NT2/D1 (cell line): ENCODE measurements at regions not wholly inside any gene's neighbourhood (a gene's known extent, or its start where the extent isn't known, plus 50 kb on each side); places are given as distances from the start of the nearest gene placed in this dataset.

ENCODE experiments used
- DNase-seq: peaks from one replicate; pipeline ENCODE4 v3.0.0-alpha.2; 2011; ENCODE audit warnings: low read depth, low spot score
- H3K27me3 ChIP-seq: 2 replicates; pipeline ENCODE4 v1.6.0; 2011; ENCODE audit warnings: mild to moderate bottlenecking; ENCODE audit not compliant: insufficient read length, insufficient read depth
- H3K36me3 ChIP-seq: 2 replicates; pipeline ENCODE4 v1.6.1; 2011; ENCODE audit warnings: mild to moderate bottlenecking, low read length, mixed read lengths; ENCODE audit not compliant: insufficient read depth, insufficient read length
- H3K4me1 ChIP-seq: 2 replicates; pipeline ENCODE4 v1.5.1; 2011; ENCODE audit not compliant: insufficient read depth, insufficient read length
- H3K4me3 ChIP-seq: 2 replicates; pipeline ENCODE4 v1.5.1; 2011; ENCODE audit warnings: low read depth; ENCODE audit not compliant: insufficient read length
- H3K9ac ChIP-seq: 2 replicates; pipeline ENCODE4 v1.6.0; 2011; ENCODE audit warnings: low read depth; ENCODE audit not compliant: insufficient read length
- H3K9me3 ChIP-seq: 2 replicates; pipeline ENCODE4 v1.5.1; 2011; ENCODE audit warnings: mild to moderate bottlenecking, low read length; ENCODE audit not compliant: insufficient read depth
- SUZ12 ChIP-seq: IDR thresholded peaks from 2 replicates; pipeline ENCODE4 v1.6.1; 2011; ENCODE audit not compliant: insufficient read length, insufficient read depth; ENCODE audit errors: extremely low read depth
- YY1 ChIP-seq: IDR thresholded peaks from 2 replicates; pipeline ENCODE4 v1.6.1; 2011; ENCODE audit not compliant: insufficient read length, insufficient read depth
- ZNF274 ChIP-seq: IDR thresholded peaks from 2 replicates; pipeline ENCODE4 v1.6.1; 2011; ENCODE audit warnings: mild to moderate bottlenecking, low read depth, low read length

GRCh38 chr4:119795986-119796578 lies 167.5 kb upstream of the PDE5A start:
- TF ChIP-seq YY1 = no peak
- TF ChIP-seq SUZ12 = no peak
- TF ChIP-seq ZNF274 = no peak
- no peak overlapping the region for H3K9ac ChIP-seq
- H3K36me3 ChIP-seq = no peaks in the 10 kb centered on the region
- no peak overlapping the region for H3K4me3 ChIP-seq
- H3K9me3 ChIP-seq = no peaks in the 10 kb centered on the region
- no peaks in the 10 kb centered on the region for H3K27me3 ChIP-seq
- DNase-seq = no peak
- H3K4me1 ChIP-seq = no peaks in the 10 kb centered on the region

- H3K36me3 ChIP-seq = no peaks in the 10 kb centered on the region
- no peak for DNase-seq
Observed at GRCh38 chr4:119794681-119795080, 166.1 kb upstream of the PDE5A start.

GRCh38 chr4:119794113-119794512 lies 165.5 kb upstream of the PDE5A start:
- H3K4me1 ChIP-seq = no peaks in the 10 kb centered on the region
- H3K4me3 ChIP-seq = no peak overlapping the region
- no peak for TF ChIP-seq YY1
- no peak for TF ChIP-seq SUZ12
- no peak for TF ChIP-seq ZNF274
- no peak for DNase-seq
- H3K36me3 ChIP-seq = no peaks in the 10 kb centered on the region
- H3K9me3 ChIP-seq = no peaks in the 10 kb centered on the region
- H3K27me3 ChIP-seq = no peaks in the 10 kb centered on the region
- no peak overlapping the region for H3K9ac ChIP-seq

More at GRCh38 chr4:119794681-119795080, 166.1 kb upstream of the PDE5A start:
- TF ChIP-seq YY1 = no peak
- no peak for TF ChIP-seq SUZ12
- no peak for TF ChIP-seq ZNF274
- no peaks in the 10 kb centered on the region for H3K9me3 ChIP-seq
- H3K9ac ChIP-seq = no peak overlapping the region
- H3K4me1 ChIP-seq = no peaks in the 10 kb centered on the region
- H3K4me3 ChIP-seq = no peak overlapping the region
- no peaks in the 10 kb centered on the region for H3K27me3 ChIP-seq

GRCh38 chr4:119788349-119789266 lies 160.0 kb upstream of the PDE5A start:
- TF ChIP-seq SUZ12 (no peak), YY1 (no peak), ZNF274 (no peak)
- H3K9ac ChIP-seq = no peak overlapping the region
- peaks cover 12% of the 10 kb centered on the region for H3K9me3 ChIP-seq
- H3K4me3 ChIP-seq = no peak overlapping the region
- H3K27me3 ChIP-seq = no peaks in the 10 kb centered on the region
- DNase-seq = peak; percentile 23
- H3K4me1 ChIP-seq = no peaks in the 10 kb centered on the region
- no peaks in the 10 kb centered on the region for H3K36me3 ChIP-seq

- TF ChIP-seq ZNF274 (no peak), SUZ12 (no peak), YY1 (no peak)
- no peaks in the 10 kb centered on the region for H3K4me1 ChIP-seq
- no peaks in the 10 kb centered on the region for H3K27me3 ChIP-seq
- no peaks in the 10 kb centered on the region for H3K36me3 ChIP-seq
- H3K9me3 ChIP-seq = peaks cover 23% of the 10 kb centered on the region
- no peak for DNase-seq
- no peak overlapping the region for H3K4me3 ChIP-seq
- no peak overlapping the region for H3K9ac ChIP-seq
Observed at GRCh38 chr4:119785963-119786362, 157.4 kb upstream of the PDE5A start.

GRCh38 chr4:119783189-119783983 lies 154.8 kb upstream of the PDE5A start:
- Histone ChIP-seq H3K27me3 (no peaks in the 10 kb centered on the region), H3K9ac (no peak overlapping the region), H3K36me3 (no peaks in the 10 kb centered on the region), H3K9me3 (peaks cover 19% of the 10 kb centered on the region), H3K4me3 (no peak overlapping the region), H3K4me1 (no peaks in the 10 kb centered on the region)
- no peak for DNase-seq
- TF ChIP-seq SUZ12 = no peak
- TF ChIP-seq YY1 = no peak
- TF ChIP-seq ZNF274 = no peak

DNA sequence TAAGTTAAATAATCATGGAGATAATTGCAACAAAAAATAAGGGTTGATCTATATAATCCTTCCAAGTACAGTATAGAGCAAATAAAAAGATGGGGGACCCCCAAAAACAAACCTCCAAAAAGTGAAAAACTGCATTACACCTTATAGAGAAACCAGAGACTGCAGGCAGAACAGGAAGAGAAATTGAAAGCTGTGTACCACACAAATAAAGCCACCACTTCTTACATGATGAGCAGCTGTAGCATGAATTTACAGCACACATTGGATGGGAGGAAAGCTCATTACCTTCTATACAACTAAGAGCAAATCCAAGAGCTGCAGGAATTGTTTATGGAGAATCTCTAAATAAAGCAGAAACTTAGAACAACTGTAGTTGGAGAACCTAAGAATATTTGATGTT lies 152.4 kb upstream of the PDE5A start:
- Histone ChIP-seq H3K27me3 (no peaks in the 10 kb centered on the region), H3K4me3 (no peak overlapping the region), H3K9ac (no peak overlapping the region), H3K36me3 (no peaks in the 10 kb centered on the region), H3K4me1 (no peaks in the 10 kb centered on the region), H3K9me3 (peaks cover 15% of the 10 kb centered on the region; the same call in 1 of the 2 replicates)
- TF ChIP-seq SUZ12 (no peak), ZNF274 (no peak), YY1 (no peak)
- no peak for DNase-seq
